ENCODE measurements at regions not wholly inside any gene's neighbourhood (a gene's known extent, or its start where the extent isn't known, plus 50 kb on each side); places are given as distances from the start of the nearest gene placed in this dataset.

DNA sequence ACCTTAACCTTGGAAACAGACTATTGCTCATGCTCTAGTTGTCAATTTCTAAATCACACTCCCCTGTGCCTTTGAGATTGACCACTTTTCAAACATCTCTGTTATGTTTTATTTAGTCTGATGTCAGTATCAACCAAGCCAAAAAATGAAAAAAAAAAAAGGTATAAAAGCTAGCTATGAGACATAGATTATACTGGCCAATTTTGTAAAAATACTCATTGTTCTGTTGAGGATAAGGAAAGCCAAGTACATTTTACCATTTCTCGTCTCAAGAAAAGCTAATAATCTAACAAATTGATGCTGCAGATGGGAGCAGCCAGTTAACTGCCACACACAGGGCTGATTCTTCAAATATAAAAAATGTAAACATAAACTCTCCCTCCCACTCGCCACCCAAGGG lies 572.6 kb upstream of the KLF12 start:
- no peak for DNase-seq

DNA sequence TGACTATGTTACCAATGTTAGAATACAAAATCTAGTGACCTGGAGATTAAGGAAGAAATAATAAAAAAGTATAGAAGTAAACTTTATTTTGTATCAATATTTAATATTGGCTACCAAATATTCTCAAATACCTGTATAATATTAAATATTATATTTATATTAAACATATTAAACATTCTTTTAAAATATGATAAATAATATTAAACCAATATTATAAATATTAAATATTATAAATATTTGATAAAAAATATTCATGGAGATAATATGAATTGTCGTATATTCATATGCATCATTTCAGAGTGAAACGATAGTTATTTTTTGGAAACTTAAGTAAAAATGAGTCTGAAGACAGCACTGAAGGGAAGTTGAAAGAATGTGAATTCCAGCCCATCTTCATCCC lies 571.2 kb upstream of the KLF12 start:
- no peak for DNase-seq

DNA sequence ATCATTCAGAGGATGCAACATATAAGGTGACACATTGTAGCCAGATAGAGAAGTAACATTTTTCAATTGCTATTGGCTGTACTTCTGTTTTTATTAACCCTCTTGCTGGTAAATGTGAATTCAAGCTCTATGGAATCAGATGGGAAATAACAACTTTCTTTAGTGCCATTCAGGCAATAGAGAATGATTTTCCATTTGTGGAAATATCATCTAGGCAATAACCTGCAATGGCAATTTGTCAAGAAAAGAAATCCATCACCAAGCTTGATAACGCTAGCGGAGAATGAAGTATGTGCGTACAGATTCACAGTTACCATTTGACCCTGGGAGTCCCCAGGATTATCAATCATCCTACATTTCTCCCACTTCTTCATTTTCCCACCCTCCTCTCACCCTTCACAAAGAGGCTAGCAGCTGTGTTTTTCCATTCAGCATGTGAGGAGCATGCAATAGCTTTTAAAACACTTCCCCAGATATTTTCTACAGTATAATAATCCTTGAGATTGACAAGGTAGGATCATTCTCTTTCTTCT lies 569.7 kb upstream of the KLF12 start:
- no peak for DNase-seq

DNA sequence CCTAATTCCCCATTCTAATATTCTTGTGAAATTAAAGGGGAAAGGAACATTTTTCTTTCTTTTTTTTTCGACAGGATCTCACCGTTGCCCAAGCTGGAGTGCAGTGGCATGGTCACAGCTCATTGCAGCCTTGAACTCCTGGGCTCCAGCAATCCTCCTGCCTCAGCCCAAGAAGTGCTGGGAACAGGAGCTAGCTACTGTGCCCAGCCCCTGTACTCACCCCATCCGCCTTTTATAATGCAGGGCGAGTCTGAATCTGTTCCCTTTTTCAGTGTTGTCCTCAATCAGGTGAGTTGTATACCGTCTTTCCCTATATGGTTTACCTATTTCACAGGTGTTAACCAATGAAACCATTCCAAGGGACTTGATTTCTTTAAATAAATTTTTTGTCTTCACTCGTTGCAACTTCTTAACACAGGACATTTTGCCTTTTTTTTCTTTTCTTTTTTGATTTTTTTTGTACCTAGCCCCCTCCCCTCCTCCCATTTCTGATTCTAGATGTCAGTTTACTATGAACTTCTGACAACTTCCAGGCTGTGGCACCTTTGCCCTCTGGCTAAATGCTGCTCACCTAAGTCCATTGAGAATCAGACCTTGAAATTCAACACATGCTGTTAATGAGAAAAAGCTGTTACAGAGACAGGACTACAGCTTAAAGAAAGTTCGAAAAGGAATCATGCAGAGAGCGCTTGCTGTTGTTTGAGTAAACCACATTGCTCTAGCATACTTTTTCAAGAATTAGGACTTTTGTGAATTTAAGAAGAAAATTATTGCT lies 562.1 kb upstream of the KLF12 start:
- no peak for DNase-seq

DNA sequence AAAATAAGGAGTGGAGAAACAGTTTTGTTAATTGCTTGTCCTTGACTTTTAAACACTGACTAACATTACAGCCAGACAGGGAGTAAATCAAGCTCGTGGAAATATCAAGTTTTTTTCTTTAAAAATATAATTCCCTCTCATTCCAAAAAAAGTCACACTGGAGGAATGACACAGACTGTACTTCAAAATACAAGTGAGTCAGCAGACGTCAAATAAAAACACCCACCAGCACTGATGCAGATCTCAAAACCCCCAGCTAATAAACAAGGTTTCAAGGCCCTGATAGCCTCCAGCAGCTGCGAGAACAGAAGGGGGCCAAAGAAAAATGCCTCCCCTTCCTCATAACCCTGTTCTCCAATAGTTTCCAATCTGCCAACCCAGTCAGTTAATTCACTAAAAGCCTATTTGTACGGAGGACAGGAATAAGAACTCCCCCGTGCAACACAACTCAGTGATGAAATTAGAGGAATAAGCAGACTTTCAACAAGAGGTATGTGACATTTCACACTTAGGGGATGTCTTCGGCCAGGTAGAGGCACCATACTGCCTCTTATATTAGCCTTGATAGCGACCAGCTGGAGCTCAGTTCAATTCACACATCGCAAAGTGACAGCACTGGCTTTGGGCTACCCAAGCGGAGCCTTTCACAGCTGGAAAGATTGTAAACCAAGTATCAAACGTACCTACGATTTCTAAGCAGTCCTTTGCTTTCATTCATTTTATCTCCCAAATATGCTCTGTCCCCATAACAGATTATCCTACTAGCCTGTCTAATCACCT lies 561.0 kb upstream of the KLF12 start:
- DNase-seq: no peak

DNA sequence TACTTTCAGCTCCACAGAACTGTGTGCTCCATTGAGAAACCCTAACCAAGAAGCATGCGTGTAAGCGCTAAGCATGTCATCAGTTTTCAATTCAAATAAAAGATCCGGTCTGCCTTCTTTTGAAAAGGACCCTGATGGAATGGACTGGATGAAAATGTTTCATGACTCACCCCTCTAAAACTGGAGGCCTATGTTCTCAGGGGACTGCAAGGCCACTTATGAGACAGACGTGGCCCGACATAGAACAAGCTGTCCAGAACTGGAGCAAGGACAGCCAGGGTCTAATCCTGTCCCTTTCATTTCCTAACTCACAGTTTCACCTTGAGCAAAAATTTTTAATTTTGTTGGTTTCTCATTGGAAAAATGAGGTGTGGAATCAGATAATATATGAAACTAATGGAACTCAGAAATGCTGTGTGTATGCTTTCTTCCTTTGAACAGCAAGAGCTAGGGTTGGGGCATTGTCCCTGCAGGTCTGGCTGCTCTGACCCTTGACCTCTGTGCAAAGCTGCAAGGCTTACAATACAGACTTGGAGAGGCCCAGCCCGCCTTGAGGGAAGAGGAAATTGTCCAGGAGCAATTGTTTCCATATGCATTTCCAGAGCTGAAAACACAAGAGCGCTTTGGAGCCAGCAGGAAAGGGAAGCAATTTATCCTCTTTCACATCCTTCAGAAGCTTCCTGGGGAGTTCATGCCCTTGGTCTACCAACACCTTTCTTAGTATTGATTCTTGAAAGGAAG lies 553.4 kb upstream of the KLF12 start:
- no peak for DNase-seq

DNA sequence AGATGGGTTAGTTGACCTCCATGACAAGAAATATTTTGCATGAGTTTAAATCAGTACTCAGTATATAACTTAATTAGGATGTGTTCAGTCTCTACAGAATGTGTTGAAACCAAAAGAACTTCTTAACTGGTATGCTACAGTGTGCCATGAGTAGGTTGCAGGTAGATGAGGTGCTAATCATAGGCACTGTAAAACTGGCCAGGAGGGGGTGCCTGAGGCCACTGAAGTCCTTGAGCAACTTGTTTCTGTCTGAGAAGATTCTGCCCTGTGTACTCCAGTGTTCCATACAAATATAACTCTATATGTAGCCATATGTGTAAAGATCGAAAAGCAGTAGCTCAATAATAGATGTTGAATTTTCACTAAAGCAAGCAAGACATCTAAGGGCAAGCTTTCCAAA lies 549.2 kb upstream of the KLF12 start:
- no peak for DNase-seq

DNA sequence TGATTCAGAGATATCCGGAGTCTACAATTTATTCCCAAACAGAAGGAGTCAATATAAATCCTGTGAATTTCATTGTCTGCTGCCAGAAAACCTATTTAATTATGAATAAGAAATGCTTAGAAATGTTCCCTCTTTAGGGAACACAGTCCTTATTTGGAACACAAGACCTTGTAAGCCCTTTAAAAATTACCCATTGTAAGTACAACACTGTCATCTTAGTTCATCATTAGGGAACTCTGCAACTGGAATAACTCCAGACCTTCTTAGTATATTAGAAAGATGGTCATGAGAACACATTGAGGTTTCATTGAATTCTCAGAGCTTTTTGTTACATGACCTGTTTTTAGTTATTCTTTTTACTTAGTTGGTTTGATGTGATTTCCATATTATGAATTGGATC lies 548.5 kb upstream of the KLF12 start:
- no peak for DNase-seq

DNA sequence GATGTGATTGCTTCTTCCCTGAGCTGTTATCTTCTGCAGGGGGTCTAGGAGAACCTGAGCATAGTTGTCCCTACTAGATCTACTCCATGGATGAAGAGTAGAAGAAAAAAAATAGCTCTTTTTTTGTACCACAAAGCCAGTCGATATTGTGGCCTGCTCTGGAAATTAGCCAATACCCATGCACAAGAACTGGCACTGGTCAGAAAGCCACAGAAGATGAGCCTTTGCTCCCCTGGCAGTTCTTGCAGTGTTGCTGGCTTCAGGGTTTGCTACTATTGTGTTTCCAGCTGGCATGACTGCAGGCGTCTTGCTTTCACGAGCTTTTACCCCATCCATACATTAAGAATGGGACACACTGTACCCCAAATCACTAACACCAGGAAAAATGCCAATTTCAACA lies 547.7 kb upstream of the KLF12 start:
- no peak for DNase-seq

DNA sequence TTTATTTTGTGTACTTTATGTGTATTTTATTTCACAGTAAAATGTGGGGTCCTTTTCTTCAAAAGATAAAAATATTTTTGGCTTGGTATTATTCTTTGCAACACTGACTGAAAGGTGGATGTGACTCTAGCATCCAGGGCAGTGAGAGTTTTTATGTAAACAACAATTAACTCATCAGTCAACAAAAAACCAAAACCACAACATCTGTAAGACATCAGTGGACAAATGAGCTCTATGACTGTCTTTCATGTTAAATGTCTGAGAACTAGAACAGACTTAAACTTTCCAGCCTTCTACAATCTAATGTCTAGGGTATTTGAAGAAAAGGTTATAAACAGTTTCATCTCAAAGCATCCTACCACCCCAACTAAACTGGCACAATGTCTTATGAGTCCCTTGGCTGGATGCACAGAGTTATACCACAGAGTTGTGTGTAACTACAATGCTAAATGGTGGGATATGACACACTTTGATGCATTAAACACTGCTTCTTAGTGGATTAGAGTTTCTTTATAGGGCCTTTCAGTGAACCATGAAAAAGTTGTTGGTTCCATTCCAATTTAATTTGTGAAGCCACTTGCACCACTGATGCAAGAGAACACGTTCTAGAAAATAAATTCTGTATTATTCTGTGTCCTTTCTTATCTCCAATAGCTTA lies 544.2 kb upstream of the KLF12 start:
- DNase-seq: no peak

DNA sequence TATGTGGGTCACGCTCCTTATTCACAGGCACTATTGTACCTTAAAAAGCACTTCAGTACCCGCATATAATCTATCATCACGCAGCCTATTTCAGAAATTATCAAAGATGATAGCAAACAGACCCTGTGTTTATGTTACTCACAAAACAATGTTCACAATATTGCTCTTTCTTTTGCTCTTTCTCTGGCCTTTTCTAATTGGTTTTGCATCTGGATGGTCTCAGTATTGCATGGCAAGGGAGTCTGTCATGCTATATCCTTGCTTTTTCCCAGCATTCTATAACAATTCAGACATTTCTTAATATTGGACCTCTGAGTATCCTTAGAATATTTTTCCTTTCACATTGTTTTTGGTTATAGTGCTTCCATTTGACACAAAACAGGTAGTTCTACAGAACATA lies 541.8 kb upstream of the KLF12 start:
- no peak for DNase-seq

DNA sequence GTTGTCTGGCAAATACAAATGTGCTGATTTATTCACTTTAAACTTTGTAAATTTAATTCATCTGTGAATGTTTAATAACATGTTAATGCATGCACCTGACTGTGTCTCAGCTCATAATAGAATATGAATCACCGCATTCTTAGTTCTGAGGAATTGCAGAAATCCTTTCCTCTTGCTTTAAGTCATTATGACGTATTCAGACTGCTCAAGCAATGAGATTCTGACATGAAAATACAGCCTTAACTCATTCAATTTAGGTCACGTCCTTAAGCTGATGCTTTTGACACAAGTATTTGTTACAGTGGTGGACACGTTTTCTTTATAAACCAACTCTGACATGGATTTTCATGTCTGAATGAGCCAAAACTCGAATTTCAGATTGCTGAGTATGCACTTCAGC lies 541.0 kb upstream of the KLF12 start:
- no peak for DNase-seq

DNA sequence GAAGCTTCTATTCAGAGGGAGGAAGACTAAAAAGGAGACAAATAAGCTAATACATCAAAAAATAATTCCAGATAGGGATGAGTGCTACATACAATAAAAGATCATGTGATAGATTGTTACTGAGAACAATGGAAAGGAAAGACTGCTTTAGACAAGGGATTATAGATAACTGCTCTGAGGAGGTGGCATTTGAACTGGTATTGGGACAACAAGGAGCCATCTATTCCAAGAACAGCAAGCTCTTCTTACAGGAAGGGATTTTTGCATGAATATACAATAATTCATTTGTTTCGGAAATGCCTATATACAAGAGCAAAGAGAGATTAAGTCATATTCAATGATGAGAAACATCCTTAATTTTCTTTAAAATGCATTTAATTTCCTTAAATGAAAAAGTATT lies 540.5 kb upstream of the KLF12 start:
- DNase-seq: no peak

DNA sequence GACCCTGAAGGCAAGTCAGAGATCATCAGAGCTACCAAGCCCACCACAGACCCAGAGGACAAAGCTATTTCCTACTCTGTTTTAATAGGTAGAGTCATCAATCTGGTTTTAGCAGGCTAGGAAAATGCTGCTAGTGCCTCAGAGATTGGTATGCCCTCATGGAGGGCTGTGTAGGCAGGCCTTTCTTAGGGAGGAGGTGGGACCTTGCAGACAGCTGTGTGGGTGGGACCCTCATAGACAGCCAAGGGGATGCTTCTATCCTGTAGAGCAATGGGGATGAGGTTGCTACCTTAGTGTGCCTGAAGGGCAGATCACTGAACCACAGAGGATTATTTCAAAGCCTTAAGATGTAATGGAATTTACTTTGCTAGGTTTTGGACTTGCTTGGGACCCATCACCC lies 534.9 kb upstream of the KLF12 start:
- DNase-seq: no peak

DNA sequence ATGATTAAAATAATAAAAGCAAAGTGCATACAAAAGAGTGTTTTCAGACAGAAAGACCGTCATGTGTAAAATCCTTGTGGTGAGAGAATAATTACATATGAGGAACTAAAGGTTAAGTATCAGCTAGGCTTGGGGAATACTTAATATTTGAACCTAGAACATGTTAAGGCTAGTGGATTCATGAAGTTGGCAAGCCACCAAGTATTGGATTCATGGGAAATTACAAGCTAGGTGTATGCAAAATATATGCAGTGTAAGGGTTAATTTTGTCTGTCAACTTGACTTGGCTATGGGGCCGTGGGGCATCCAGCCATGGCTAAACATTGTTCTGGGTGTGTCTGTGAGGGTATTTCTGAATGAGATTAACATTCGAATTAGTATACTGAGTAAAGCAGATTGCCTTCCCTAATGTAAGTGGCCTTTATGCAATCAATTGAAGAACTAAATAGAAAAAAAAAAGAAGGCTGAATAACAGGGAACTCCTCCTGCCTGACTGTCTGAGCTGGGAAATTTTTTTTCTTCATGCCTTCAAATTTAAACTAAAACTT lies 533.5 kb upstream of the KLF12 start:
- no peak for DNase-seq

DNA sequence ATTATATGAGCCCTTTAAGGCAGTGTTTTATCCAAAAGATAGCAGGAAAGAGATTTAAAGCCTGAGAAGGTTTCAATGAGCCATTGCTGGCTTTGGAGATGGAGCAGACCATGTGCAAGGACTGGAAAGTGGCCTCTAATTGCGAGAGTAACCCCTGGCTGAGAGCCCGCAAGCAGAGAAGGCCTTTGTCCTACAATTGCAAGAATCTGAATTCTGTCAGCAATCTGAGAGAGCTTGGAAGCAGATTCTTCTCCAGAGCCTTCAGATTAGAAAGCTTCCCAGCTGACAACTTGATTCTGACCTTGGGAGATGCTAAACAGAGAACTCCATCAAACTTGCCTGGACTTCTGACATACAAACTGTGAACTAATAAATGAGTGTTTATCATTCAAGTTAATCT lies 528.7 kb upstream of the KLF12 start:
- no peak for DNase-seq

DNA sequence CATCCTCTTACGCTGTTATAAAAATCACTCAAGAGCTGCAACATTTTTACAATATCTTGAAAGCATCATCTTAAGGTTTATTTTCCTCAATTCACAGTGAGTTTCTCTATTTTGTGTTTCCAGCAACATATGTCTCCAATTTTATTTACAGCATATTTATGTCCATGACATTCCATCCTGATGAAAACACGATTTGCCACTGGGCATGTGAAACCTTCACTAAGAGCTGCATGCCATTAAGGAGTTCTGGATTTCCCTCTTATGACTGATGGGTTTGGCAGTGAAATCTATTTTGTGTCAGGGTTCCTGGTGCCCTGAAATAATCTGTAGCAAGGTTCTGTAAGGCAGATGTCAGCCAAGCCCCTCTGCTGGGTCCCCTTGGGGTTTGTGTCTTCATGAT lies 527.6 kb upstream of the KLF12 start:
- no peak for DNase-seq

DNA sequence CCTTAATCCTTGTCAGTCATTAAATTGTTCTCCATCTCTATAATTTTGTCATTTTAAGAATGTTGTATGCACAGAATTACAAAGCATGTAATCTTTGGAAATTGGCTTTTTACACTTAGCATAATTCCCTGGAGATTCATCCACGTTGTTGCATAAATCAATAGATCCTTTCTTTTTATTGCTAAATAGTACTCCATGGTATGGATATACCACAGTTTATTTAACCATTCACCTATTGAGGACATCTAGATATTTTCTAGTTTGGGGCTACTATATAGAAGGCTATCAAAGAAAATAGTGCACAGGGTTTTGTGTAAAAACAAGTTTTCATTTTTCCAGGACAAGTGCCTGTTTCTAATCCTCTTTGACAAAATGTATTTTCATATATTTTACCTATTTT lies 523.6 kb upstream of the KLF12 start:
- DNase-seq: no peak

DNA sequence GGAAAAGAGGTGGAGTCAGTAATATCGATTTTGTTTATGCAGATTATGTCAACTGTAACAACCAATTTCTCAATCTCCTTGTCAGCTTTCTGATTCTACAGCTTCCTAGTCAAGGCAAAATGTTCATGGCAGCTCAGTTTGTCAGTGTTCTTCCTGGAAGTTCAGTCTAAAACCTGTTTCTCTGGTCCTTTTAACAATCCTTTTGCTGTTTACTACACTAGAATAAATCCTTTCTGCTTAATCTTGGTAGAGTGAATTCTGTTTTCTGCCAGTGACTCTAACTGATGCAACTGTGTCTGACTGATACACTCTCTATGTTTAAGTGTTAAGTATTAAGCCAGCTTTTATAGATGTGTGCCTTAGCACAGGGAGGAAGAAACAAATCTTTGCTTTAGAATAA lies 516.9 kb upstream of the KLF12 start:
- no peak for DNase-seq

DNA sequence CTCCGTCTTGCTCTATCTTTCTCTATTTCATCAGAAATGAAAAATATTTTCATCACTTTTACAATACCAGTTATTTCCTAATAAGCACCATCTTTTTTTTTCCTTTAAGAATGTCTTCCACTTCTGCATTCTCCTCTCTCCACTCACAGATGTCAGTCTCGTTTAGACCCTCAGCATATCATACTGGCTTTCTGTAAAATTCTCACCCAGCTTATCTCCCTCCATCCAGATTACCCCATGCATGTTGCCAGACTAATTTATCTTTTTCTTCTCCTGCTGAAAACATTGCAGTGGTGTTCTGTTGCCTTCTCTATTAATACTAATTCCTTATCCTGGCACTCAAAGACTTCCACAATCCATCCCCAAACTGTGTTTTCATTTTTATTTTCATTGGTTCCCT lies 513.8 kb upstream of the KLF12 start:
- DNase-seq: no peak

DNA sequence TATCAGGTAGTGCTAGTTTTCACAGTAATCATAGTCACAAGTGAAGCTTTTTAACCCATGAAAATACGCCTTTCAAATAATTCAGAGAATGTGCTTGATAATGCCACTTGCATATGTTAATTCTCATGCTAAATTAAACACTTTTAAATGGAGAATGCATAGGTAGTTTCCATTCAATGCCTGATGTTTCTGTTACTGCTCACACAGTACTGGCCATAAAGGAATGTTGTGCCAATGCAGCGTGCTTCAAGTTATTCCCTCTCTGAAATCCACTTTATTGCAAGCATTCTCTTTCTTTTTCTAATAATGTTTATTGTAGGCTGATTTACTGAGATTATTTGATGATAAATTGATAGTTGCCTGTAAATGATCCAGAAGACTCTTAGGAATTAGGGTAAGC lies 513.0 kb upstream of the KLF12 start:
- DNase-seq: no peak

DNA sequence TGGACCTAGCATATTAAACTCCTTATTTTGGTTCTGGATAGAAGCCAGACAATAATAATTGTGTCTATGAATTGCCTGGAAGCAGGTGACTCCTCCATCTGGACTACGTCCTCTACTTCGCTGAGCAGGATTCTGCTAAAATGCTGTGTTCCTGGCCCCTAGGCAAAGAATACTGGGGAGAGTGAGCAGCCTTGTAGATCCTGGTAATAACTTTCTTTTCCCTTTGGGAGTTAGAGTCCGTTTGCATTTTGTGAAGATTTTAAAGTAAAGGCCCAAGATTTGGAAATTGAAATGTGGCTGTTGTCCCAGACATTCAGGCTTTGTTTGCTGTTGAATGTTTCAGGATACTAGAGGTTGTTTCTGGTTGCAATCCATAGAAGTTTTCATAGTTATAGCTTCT lies 511.9 kb upstream of the KLF12 start:
- DNase-seq: no peak

DNA sequence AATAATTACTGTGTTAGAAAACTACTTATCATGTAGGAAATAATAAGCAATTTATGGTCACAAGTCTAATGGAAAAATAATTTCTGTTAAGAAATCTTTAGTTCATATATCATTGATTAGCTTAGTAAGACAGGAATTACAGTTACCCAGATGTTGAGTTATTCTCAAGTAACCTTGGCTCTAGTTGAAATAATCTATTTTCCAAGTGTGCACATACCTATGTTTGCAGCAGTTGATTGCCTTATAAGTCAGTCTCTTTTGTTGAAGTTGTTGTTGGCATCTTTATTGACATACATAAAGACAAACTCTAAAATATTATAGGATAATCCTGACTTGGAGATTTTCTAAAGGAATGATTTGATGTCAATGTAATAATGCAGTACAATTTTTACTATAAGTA lies 511.4 kb upstream of the KLF12 start:
- no peak for DNase-seq
